Putamen (tissue), 1 donor: ENCODE measurements at regions not wholly inside any gene's neighbourhood (a gene's known extent, or its start where the extent isn't known, plus 50 kb on each side); places are given as distances from the start of the nearest gene placed in this dataset.

Source experiments
- DNase-seq: peaks from one replicate; pipeline ENCODE4 v3.0.0-alpha.2; 2016; ENCODE audit warnings: low spot score

DNA sequence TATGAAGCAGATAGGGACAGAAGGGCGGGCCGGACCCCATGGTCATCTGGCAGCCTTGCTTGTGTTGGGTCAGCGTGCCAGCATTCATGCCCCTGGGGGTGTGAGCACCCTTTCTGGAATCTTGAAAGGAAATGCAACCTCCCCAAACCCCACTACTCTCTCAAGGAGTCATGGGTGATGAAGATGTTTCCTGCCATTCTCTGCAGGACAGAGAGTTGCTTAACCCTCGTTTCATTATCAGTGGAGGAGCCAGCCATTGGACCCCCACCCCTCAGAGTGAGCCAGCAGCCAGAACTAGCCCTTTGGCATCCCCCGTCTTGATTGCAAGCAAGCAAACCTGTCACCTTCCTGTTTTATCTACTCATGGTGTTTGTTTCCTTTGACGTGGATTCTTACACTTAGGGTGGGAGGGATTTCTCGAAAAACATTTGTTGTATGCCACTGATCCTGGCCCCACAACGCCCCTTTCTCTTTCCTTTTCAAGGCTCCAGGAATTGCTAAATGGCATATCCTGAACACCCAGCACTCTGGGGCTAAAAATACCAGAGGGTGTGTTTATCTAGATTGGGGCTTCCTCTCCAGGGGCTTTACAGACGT is 258.3 kb downstream of the ETS1 start:
- DNase-seq, result no peak

DNA sequence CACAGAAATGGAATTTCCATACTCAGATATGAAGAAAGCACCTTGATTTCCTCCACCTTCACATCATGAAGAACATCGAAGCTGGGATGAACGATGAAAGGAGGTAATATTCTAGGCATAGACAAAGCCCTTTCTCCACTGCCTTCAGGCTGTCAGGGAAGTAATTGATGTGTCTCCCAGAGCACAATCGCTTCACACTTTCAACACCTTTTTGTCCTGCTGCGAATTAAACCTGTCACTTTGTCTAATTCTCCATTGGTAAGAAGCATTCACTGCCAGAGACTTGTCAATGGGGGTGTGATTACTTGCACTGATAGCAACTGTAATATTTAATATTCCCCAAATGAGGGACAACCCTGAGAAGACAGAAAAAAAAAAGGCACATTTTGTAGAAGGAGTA is 260.1 kb downstream of the ETS1 start:
- DNase-seq, result no peak

DNA sequence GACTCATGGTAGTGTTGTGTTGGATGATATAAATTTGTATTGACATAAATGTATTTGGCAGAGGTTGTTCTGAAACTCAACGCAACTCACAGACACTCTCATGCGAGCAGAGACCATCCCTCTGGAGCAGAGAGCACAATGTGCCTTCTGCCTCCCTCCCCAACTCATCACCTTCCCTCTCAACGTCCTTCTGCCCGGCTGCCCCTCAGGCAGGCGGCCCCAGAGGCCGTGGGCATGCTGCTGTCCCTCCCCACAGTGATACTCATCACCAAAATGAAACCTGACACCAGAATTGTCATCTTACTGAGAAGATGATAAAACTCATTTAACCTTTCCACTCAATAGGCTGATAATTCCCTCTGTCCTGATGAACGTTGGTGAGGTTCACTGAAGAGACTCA is 260.6 kb downstream of the ETS1 start:
- DNase-seq, result no peak

DNA sequence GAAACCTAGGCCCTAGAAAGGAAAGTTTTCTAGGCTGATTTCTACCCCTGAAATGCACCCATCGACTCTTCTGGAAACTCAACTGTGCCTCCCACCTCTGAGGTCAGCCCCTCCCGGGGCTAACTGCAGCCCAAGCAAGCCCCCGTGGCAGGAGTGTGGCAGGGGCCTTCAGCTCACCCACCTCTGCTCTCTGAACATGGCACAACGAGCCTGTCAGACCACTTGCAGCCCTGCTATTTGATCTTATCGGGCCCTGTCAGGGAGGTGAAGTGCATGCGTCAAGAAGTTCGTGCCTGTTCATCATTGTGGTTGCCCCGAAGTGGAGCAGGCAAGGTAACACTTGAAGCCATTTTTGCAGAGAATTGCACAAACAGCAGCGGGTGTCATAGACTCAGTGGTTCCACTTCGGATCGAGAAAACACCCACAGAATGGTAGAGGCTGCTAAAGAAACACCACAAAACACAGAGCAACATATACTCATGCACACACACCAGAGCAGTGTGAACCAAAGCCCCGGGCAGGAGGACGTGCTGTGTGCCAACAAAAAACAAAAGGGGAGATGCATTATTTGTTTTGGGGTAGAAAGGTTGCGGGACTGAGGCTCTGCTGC is 262.7 kb downstream of the ETS1 start:
- no peak for DNase-seq

DNA sequence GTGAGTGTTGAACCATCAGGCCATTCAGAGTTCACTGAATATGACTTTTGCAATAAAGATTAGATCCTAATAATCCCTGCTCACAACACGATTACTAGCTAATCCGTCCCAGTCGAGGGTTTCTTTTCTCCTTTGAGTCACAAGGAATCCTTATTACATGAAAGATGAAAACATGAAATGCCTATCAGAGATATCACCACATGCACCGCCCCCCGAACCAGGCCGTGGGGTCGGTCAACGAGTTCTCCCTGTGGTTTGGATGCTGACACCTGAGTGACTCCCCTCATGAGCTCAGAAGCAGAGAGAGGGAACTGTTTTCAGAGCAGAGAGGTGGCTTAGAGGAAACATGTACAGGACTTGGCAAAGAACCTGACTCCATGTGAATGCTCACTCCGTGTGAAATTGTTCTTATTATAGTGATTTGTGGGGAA is 263.3 kb downstream of the ETS1 start:
- no peak for DNase-seq

DNA sequence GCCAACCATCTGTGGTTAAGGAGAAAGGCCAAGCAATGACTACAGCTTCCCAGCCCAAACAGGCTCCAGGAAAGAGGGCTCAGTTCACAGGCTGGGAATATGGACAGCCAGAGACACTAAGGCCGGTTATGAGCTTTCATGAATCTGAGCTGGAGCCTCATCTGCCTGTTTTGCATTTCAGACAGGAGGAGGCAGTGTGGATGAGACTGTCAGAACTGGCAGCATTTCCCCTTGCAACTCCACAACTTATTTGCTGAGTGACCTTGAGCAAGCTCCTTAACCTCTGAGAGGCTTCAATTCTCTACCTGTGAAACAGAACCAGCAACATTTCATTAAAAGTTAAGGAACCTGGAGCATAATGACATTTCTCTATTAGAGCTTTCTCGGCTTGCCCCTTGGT is 264.0 kb downstream of the ETS1 start:
- DNase-seq, result no peak

DNA sequence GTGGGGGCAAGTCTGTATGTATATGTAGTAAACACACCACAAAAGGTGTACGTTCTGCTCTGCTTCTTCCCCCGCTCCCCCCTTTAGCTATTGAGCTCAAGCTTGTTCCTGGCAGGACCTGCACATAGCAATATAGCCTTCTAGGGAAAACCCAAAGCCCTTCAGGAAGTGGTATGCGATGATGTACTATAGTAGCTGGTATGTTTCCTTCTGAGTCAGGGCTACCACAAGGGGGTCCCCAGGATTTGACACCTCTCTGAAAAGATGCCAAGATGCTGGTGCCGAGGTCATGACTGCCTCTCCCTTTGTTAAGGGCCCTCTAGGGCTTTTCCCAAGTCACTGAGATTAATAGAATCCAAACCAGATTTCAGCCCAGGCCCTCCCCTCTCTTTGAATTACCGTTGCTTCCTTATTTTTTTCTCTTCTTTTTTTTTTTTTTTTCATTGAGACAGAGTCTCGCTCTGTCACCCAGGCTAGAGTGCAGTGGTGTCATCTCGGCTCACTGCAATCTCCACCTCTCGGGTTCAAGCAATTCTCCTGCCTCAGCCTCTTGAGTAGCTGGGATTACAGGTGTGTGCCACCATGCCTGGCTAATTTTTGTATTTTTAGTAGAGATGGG is 268.4 kb downstream of the ETS1 start:
- DNase-seq, result no peak

DNA sequence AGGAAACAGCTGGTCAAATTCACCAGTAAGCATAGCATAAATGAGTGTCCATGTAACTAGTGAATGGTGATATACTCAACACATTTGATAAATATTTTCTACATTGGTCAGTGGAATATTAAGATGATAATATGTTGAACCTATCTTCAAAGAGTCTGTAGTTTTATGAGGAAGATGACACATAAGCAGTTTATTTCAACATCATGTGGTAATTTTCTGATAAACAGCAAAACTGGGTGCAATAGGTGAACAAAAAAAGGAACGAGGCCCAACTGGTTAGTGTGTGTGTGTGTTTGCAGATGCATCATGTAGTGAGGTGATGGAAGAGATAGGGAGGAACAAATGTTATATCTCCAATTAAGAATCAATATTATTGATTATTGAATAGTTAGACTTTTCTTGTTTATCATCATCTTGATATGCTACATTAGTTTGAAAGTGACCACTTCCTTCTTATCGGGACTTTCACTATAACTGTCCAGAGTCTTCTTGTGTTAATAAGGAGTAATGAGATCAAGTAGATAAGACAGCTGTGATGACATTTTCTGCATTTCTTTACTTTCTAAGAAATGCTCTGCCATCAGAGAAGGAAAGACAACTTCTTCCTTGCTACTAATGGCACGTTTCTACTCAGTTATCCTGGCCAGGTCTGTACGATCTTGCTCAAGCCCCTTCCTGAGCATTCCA is 270.7 kb downstream of the ETS1 start:
- DNase-seq, result no peak

DNA sequence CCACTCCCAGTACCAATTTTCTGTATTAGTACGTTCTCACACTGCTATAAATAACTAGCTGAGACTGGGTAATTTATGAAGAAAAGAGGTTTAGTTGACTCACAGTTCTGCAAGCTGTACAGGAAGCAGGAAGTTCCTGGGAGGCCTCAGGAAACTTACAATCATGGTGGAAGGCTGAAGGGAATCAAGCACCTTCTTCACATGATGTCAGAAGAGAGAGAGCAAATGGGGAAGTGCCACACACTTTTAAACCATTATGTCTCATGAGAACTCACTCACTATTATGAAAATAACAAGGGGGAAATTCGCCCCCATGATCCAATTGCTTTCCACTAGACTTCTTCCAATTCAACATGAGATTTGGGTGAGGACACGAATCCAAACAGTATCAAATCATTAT is 271.4 kb downstream of the ETS1 start:
- DNase-seq, result no peak

DNA sequence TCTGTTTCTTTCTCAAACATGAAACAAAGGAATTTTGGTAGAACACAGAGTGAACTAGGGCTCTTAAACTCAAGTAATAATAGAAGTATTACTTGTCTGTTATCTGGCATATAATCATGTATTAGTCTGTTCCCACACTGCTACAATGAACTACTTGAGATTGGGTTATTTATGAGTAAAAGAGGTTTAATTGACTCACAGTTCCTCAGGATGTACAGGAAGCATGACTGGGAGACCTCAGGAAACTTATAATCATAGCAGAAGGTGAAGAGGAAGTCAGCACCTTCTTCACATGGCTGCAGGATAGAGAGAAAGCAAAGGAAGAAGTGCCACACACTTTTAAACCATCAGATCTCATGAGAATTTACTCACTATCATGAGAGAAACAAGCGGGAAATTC is 273.4 kb downstream of the ETS1 start:
- no peak for DNase-seq

DNA sequence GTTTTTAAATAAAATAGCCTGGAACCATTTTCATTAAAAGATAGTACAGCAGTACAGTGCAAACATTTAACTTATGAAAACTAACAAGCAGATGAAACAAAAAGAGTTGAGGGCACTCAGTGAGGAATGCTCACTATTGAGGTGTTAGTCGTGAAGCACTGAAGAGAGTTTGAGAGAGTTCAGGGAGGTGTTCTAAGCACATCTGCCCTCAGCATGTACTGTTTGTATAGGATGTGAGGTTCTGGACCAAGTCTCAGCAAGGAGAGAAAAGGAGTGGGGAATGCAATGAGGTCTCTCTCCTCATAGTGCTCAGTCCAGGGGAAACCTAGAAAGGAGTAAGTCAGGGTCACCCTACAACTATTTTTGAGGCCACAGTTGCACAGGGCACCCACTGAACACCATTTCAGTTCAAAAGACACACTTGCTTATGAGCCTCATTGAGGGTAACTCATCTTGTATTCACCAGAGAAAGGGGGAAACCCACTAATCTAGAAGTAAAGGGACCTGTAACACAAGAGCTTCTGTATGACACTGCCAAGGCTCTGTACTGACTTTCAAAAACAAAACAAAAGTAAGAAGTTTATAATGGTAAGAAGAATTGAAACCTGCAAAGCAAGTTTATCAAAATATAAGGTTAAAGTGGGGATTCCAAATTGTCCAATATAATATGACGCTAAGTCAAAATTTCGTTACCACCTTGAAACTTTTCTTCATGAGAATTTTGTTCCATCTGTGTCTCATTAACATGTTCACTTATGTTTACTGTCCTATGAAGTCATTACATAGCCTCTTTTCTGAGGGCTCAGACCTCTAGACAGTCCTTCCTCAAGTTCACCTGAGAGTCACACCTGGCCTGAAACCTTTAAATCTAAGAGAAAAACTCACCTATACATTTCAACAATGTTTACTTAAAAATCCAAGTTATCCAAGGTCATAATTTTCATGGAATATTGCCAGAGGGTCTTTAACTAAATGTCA is 275.3 kb downstream of the ETS1 start:
- no peak for DNase-seq

DNA sequence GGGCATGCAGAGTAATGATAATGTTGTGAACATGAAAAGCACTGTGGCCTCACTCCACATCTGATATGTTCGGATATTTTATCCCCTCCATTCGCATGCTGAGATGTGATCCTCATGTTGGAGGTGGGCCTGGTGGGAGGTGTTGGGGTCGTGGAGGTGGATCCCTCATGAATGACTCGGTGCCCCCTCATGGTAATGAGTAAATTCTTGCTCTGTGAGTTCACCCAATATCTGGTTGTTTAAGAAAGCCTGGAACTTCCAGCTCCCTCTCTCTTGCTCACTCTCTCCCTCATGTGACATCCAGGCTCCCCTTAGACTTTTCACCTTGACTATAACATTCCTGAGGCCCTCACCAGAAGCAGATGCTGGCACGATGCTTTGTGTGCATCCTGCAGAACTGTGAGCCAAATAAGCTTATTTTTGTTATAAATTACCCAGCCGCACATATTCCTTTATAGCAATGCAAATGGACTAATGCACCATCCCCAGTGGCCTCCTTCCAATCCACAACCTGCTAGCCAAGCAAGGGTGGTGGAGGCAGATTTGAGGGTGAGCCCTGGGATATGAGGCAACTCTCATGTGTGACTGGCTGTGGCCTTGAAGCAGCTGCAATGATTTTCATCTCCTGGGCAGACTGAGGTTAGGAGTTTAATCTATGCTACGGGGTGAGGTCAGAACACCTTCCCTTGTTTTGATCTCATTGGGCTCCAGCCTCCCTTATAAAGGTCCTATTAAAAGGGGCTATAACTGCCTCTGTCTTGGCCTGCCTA is 276.5 kb downstream of the ETS1 start:
- DNase-seq, result no peak

DNA sequence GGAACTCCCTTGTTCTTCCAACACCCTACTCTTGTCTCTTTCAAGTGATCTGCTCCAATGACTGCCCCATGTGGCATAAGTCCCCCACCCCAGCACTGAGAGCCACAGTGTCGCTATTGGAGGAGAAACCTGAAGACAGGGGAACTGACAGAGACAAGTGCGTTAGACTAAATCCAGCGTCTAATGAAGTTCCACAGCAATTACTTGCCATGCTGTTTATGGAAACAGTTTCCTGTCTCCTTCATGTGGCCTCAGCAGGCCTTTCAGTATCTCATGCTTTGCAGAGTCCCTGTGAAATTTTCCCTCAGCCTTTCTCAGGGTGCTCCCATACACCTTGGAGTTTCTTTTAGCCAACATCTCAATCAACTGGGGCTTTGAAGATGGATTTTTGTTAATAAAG is 277.4 kb downstream of the ETS1 start:
- no peak for DNase-seq

DNA sequence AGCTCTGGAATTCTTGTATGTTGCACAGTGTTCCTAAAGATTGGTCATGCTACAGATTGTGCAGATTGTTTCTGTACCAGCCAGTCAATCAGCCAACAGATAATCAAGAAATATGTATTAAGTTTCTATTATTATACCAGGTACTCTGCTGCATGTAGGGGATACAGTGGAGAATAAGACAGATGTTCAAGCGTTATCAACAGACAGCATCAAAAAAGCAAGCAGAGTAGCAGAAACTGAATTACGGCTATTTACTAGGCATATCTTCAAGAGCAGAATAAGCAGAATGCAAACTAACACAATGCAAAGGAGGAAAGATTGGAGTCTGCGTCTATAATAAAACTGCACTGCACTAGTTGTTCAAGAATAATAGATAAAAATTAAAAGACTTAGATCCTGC is 278.6 kb downstream of the ETS1 start:
- no peak for DNase-seq

DNA sequence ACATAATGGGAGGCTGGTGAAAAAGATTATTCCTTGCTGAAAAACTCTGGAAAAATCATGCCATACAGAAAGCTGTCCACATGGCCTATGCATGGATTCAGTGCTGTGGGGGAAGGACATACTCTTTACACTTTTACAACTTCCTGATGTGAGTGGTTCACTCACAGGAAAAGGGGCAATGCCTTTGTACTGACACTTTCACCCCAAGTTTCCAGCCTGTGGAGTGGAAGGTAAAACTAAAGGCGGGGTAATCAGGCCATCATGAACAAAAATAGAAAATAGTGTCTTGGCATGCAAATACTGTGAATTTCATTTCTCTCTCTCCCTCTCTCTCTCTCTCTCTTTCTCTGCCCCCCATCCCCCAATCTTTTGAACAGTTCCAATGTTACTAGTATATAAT is 281.8 kb downstream of the ETS1 start:
- no peak for DNase-seq

DNA sequence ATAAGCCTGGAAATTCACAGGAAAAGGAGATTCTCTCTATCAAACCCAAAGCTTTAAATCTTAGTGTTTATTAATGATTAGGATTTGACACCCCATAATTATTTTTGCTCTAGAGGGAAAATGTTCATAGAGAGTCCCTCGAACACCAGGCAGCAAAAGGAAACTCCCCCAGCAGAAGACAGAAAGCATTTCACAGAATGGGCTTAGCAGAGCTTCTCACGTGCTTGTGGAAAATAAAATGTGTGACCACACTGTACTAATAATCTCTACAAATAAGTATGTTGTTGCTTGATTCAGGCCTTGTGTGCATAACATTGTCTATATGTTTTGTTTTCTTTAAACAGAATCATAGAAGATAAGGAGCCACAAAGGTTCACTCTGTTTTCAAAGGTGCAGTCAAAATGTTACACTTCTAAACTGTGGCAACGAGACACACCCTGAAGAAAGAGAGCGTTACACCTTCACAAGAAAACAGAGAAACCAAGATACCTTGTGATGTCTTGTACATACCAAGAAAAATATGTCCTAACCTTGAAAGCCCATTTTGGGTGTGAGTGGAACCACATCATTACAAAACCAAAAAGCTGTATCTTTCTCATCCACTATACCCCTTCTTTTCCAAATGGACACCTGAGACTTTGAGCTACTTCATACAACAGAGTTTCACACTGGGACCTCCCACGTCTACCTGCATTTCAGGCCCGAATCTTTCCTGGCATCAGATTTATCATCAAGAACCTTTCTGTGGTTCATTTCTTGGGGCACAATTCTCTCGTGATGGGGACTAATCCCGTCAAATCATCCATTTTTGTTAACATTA is 282.5 kb downstream of the ETS1 start:
- no peak for DNase-seq

DNA sequence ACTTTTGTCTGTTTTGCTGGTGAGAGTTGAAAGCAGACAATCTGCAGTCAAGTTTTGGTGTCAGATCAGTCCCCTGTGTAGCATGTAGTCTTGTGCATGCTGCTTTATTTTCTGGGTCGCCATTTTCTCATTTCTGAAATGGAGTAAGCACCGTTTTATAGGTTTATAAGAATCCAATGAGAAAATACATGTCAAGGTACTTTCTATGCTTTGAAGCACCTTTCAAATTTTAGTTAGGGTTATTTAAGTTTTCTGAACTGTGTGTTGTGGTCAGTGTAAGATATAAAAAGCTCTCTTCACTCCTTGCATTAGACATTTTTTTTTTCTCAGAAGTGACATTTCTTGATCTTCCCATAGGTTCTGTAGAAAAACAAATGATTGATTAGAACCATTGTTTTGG is 283.2 kb downstream of the ETS1 start:
- no peak for DNase-seq

DNA sequence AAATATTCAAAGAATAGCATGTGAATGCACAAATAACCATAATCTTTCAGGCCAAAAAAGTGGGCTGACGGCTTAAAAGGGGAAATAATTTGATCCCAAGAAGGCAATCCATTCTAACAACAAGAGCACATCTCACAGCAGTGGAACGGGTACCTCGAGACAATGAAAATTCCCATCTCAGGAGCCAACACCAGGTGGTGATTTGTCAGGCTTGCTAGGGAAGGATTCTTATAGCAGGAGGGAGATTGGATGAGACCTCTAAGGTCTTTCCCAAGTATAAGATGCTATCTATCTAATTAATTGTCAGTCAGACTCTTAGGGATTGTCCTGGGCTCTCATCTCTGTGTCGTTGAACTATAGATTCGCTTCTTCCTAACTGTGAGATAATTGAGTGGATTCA is 284.0 kb downstream of the ETS1 start:
- DNase-seq, result no peak

DNA sequence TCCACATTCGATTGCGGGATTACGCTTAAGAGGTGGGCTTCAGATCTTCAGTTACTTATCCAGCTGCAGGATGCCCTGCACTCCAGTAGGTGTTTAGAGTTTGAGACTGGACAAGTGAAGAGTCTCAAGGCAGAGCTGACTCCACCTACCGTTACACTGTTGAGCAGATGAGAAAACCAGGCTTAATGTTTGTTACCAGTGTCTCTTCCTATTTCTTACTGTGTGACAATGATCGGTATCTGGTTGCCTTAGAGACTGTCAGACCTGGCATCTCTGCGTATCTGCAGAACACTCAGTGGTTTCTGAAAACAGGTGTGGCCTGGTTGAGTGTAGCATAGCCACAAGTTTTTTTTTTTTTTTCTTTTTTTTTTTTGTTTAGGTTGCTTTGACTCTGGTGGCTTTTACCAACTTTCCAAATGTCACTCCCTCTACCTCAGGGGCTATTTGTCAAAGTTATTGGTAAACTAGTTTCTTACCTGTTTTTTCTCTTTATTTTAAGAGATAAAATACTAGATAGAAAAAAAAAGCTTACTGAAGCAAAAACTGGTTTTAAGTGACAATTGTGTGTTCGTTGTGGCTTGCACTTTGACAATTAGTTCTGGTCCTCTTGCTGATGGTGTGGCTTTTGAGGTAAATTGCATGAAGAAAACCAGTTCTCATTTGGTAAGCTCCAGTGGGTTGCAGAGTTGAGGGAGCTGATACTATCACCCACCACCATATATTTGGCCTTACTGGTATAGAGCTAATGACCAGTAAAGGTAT is 284.8 kb downstream of the ETS1 start:
- DNase-seq, result no peak

DNA sequence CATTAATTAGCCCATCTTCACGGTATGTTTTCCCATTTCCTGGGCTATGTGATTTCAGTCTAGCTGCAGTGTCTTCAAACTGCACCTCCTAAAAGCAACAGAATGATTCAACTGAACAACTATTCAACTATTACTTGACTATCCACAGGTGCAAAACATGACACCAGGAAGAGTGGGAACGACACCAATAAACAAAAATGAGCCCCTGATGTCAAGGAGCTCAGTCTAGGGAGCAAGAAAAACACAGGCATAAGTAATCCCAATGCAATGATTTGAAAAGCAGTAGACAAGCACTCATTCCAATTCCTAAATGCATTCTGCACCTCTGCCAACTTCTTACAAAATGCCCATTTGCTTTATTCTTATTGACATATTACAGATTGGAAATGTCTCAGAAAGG is 285.6 kb downstream of the ETS1 start:
- DNase-seq, result no peak
